ENCODE measurements at regions not wholly inside any gene's neighbourhood (a gene's known extent, or its start where the extent isn't known, plus 50 kb on each side); places are given as distances from the start of the nearest gene placed in this dataset.

- Histone ChIP-seq H3K4me1 (ENCODE audit: control insufficient read depth in 1 of 2, insufficient read depth in 2 of 2, low read depth in 1 of 2, low read length in 1 of 2) (peaks cover 0 to 5% of the 10 kb centered on the region in 2 experiments; a peak in 2 of 4 replicates), H2AFZ (ENCODE audit: low read depth) (no peak overlapping the region), H3K4me3 (ENCODE audit: low read depth in 2 of 2, low read length in 1 of 2) (no peak overlapping the region), H3K36me3 (replicated peaks in 1 of 2; ENCODE audit: control insufficient read depth in 1 of 2, insufficient read depth in 2 of 2, low read length in 1 of 2) (no peaks in the 10 kb centered on the region), H3K9me3 (no peaks in the 10 kb centered on the region), H3K4me2 (no peak overlapping the region), H3K9me2 (no peaks in the 10 kb centered on the region), H3K27ac (ENCODE audit: low read depth in 2 of 2, low read length in 1 of 2) (no peak overlapping the region), H3K27me3 (ENCODE audit: insufficient read depth) (no peaks in the 10 kb centered on the region), H3K79me2 (ENCODE audit: insufficient read depth) (no peaks in the 10 kb centered on the region), H4K20me1 (ENCODE audit: insufficient read depth) (no peaks in the 10 kb centered on the region), H3F3A (replicated peaks; ENCODE audit: insufficient read depth) (no peaks in the 10 kb centered on the region), H3K9ac (no peak overlapping the region)
- ChIA-PET POLR2A (interaction anchor here (0.6 kb wide), 1 partner anchor 22 kb away, joined by 3 read pairs; no protein-coding TSS in a partner anchor), CTCF (no interaction called here)
- TF ChIP-seq SIN3A (IDR thresholded peaks at IDR 0.05; ENCODE audit: borderline replicate concordance, low read depth, low read length) (no peak), EP300 (IDR thresholded peaks at IDR 0.05; ENCODE audit: borderline replicate concordance in 1 of 2, low read depth in 1 of 2, low read length in 1 of 2) (no peak), FOSL2 (IDR thresholded peaks at IDR 0.05; ENCODE audit: borderline replicate concordance, low read depth) (no peak), TCF12 (IDR thresholded peaks at IDR 0.05) (no peak), ELF1 (IDR thresholded peaks at IDR 0.05) (no peak), POLR2AphosphoS5 (IDR thresholded peaks at IDR 0.05; ENCODE audit: low read depth, low read length) (no peak), TEAD4 (IDR thresholded peaks at IDR 0.05; ENCODE audit: borderline replicate concordance, insufficient read depth) (no peak), ZBTB33 (IDR thresholded peaks at IDR 0.05; ENCODE audit: borderline replicate concordance, low read depth) (no peak), MEF2A (IDR thresholded peaks at IDR 0.05; ENCODE audit: borderline replicate concordance, low read depth) (no peak), GABPA (IDR thresholded peaks at IDR 0.05; ENCODE audit: low read depth) (no peak), MXI1 (IDR thresholded peaks at IDR 0.05; ENCODE audit: low read depth, low read length) (no peak)
- WGBS (ENCODE audit: low lambda C conversion rate) = 55% methylated on average over 8 of the region's 8 CpGs
- no peak for DNase-seq
Measured at GRCh38 chr9:90469435-90469834, 173.2 kb downstream of the DIRAS2 start.

GRCh38 chr9:90469865-90470387 lies 172.7 kb downstream of the DIRAS2 start:
- Histone ChIP-seq H3F3A (replicated peaks; ENCODE audit: insufficient read depth) (no peaks in the 10 kb centered on the region), H3K4me1 (ENCODE audit: control insufficient read depth in 1 of 2, insufficient read depth in 2 of 2, low read depth in 1 of 2, low read length in 1 of 2) (peaks cover 0 to 5% of the 10 kb centered on the region in 2 experiments; a peak in 2 of 4 replicates), H3K36me3 (replicated peaks in 1 of 2; ENCODE audit: control insufficient read depth in 1 of 2, insufficient read depth in 2 of 2, low read length in 1 of 2) (no peaks in the 10 kb centered on the region), H4K20me1 (ENCODE audit: insufficient read depth) (no peaks in the 10 kb centered on the region), H3K27me3 (ENCODE audit: insufficient read depth) (no peaks in the 10 kb centered on the region), H3K9me2 (no peaks in the 10 kb centered on the region), H3K9me3 (no peaks in the 10 kb centered on the region), H3K4me2 (no peak overlapping the region), H3K9ac (no peak overlapping the region), H3K27ac (ENCODE audit: low read depth in 2 of 2, low read length in 1 of 2) (no peak overlapping the region), H3K4me3 (ENCODE audit: low read depth in 2 of 2, low read length in 1 of 2) (no peak overlapping the region), H3K79me2 (ENCODE audit: insufficient read depth) (no peaks in the 10 kb centered on the region), H2AFZ (ENCODE audit: low read depth) (no peak overlapping the region)
- 46% methylated on average over 6 of the region's 6 CpGs for WGBS (ENCODE audit: low lambda C conversion rate)
- POLR2A ChIA-PET = interaction anchor here (0.6 kb wide), 1 partner anchor 21 kb away, joined by 3 read pairs; no protein-coding TSS in a partner anchor
- DNase-seq = no peak
- CTCF ChIA-PET = no interaction called here
- TF ChIP-seq POLR2AphosphoS5 (IDR thresholded peaks at IDR 0.05; ENCODE audit: low read depth, low read length) (no peak), MEF2A (IDR thresholded peaks at IDR 0.05; ENCODE audit: borderline replicate concordance, low read depth) (no peak), RAD21 (IDR thresholded peaks at IDR 0.05; ENCODE audit: low read length) (no peak), EP300 (IDR thresholded peaks at IDR 0.05; ENCODE audit: borderline replicate concordance in 1 of 2, low read depth in 1 of 2, low read length in 1 of 2) (no peak), USF2 (IDR thresholded peaks at IDR 0.05; ENCODE audit: borderline replicate concordance, low read depth, low read length) (no peak), FOXJ3 (CRISPR knock-in tag; IDR thresholded peaks at IDR 0.05) (no peak), PBX3 (IDR thresholded peaks at IDR 0.05) (no peak), CTCF (IDR thresholded peaks at IDR 0.05) (no peak)

All from SK-N-SH (cell line).